GM12892 (cell line): ENCODE measurements at regions not wholly inside any gene's neighbourhood (a gene's known extent, or its start where the extent isn't known, plus 50 kb on each side); places are given as distances from the start of the nearest gene placed in this dataset.

Experiments used
- POLR2A ChIP-seq: IDR thresholded peaks from 2 replicates; pipeline ENCODE4 v1.6.1; 2011; ENCODE audit warnings: low read depth, low read length, control low read depth
- POLR2AphosphoS5 ChIP-seq: IDR thresholded peaks from 2 replicates; pipeline ENCODE4 v1.6.1; 2011; ENCODE audit warnings: low read depth, low read length, control low read depth
- TAF1 ChIP-seq: IDR thresholded peaks from 2 replicates; pipeline ENCODE4 v1.6.1; 2011; ENCODE audit warnings: low read depth, mild to moderate bottlenecking, control low read depth, low read length, borderline replicate concordance

DNA sequence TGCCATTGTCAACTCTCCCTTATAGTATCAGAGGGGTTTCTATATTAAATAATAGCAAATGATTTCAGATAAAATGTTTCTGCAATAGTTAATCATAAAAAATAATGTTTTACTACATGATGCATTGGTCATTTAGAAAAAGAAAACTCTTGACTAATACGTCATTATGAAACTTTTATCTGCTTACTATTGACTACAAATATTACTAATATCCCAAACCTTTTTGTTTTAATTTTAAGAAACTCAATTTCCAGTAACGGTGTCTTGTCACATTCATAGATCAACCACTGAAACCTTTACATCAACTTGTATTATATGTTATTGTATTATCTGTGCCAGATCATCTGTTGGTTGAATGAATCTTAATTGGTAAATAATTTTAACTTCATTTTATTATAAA lies 482.9 kb upstream of the SLC35B3 start:
- TF ChIP-seq POLR2A (no peak), TAF1 (no peak), POLR2AphosphoS5 (no peak)
